LNCAP (cell line): ENCODE measurements at regions not wholly inside any gene's neighbourhood (a gene's known extent, or its start where the extent isn't known, plus 50 kb on each side); places are given as distances from the start of the nearest gene placed in this dataset.

Experiments used
- TF ChIP-seq, protein P1 (sequence below): fragments of 450-650 bp; IDR thresholded peaks from 2 replicates; pipeline ENCODE4 v1.5.1; 2017; ENCODE audit warnings: mild to moderate bottlenecking

DNA sequence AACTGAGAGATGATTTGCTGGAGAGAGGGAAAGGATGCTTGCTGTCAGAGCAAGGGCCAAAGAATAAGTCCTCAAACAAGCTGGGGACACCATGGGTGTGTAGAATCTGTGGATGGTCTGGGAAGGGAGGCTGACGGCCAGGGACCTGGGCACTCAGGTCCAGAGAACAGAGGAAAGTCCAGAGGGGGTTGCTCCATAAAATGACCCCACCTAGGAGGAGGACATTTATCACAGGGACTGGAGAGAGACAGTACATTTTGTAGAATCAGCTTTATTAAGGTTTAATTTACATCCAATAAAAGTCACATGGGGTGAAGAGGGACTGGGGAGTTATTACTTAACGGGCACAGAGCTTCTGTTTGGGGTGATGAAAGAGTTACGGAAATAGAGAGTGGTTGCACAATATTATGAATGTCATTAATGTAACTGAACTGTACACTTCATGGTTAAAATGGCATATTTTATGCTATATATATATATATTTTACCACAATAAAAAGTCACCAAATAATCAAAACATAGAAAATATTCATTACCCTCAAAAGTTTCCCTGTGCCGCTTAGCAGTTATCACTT is 73.0 kb upstream of the ABCD3 start:
- TF ChIP-seq, protein P1, sequence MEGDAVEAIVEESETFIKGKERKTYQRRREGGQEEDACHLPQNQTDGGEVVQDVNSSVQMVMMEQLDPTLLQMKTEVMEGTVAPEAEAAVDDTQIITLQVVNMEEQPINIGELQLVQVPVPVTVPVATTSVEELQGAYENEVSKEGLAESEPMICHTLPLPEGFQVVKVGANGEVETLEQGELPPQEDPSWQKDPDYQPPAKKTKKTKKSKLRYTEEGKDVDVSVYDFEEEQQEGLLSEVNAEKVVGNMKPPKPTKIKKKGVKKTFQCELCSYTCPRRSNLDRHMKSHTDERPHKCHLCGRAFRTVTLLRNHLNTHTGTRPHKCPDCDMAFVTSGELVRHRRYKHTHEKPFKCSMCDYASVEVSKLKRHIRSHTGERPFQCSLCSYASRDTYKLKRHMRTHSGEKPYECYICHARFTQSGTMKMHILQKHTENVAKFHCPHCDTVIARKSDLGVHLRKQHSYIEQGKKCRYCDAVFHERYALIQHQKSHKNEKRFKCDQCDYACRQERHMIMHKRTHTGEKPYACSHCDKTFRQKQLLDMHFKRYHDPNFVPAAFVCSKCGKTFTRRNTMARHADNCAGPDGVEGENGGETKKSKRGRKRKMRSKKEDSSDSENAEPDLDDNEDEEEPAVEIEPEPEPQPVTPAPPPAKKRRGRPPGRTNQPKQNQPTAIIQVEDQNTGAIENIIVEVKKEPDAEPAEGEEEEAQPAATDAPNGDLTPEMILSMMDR, result no peak

DNA sequence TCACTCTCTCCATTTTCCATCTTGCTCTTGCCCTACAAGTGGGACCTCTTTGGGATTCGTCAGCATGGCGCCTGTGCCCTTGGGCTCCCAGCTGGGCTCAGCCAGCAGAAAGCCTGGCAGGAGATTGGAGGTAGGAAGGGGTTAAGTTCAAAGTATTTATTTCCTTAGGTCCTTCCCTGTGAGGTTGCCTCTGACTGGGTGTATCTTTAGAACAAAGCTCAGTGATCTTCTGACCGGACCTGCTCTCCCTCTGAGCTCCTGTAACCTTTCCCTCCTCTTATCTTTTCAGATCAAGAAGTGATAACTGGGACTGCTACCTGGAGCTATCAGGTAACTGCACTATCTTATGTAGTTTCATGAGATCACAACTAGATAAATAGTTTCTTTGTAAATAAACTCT is 75.8 kb upstream of the ABCD3 start:
- TF ChIP-seq, protein P1, result no peak

- TF ChIP-seq, protein P1, result no peak
Observed at GRCh38 chr1:94339206-94339927, 78.8 kb upstream of the ABCD3 start.

DNA sequence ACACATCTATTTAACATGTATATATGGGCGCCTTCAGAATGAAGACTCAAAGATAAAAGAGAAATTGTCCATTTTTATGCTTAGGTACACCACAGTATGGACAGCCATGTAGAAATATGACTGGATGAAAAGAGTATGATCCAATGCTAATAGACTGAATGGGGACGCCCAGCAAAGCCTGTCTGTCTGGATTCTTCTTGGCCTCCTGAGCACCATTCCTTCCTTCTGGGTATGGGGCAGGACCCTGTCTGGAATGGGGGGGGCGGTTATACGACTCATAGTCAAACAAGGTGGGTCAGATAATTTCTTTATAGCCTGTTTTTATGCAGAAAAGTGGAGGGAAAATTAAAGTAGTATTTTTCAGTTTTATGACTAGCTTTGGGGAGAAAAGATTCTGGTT is 81.2 kb upstream of the ABCD3 start:
- TF ChIP-seq, protein P1, result no peak

- TF ChIP-seq, protein P1, result peak; percentile 98
Observed at GRCh38 chr1:94335950-94336349, 82.2 kb upstream of the ABCD3 start.

DNA sequence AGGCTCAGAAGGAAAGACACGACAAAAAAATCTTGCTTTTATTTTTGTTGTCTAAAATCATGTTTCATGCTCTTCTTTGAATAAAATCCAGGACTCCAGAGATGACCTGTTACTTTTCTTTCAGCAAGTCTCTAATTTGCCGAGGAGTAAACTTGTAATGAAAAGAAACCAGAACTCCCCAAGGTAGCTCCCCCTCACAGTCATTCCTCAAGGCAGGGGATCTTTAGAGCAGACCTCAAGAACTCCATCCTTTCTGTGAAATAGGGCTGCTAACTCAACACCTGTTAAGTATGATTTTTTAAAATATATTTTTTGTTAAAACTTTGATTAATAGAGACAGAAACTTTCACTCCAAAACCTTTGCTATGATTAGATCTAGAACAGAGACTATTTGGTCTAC is 82.7 kb upstream of the ABCD3 start:
- TF ChIP-seq, protein P1, result no peak

DNA sequence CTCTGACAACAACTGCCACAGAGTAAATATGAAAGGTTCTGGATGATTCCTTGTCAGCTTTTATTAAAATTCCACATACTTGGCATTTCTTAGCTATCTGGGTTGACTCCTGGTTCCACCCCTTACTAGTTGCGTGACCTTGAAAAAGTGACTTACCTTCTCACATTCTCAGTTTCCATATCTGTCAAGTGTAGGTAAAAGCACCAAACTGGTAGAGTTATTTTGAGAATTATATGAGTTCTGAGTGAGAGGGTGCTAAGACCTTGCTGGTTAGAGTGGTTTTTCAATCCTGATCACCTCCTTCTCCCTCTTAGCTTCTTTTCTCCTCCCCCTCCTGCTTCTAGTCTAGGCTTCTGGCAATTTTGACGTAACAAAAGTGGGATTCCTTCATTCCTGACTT is 83.4 kb upstream of the ABCD3 start:
- TF ChIP-seq, protein P1, result no peak
